B cell (primary cell): ENCODE measurements at regions not wholly inside any gene's neighbourhood (a gene's known extent, or its start where the extent isn't known, plus 50 kb on each side); places are given as distances from the start of the nearest gene placed in this dataset.

Experiments used
- CTCF ChIP-seq: fragments of 200-600 bp; IDR thresholded peaks from one replicate; pipeline ENCODE4 v1.8.0; 2022; ENCODE audit warnings: antibody characterized with exemption, mild to moderate bottlenecking
- EZH2 ChIP-seq: IDR thresholded peaks from 2 replicates; pipeline ENCODE4 v1.6.1; 2012; ENCODE audit warnings: borderline replicate concordance, low read depth, mild to moderate bottlenecking, moderate library complexity, low read length; ENCODE audit not compliant: insufficient read depth, poor library complexity, severe bottlenecking

GRCh38 chr6:140269591-140270165 is 895.2 kb upstream of the CITED2 start:
- TF ChIP-seq EZH2 (no peak), CTCF (no peak)
